HL-60 (cell line): ENCODE measurements at regions not wholly inside any gene's neighbourhood (a gene's known extent, or its start where the extent isn't known, plus 50 kb on each side); places are given as distances from the start of the nearest gene placed in this dataset.

Experiments
- CTCF ChIP-seq: IDR thresholded peaks from one replicate; pipeline ENCODE4 v1.5.1; 2011; ENCODE audit warnings: low read length, control low read depth, inconsistent platforms; ENCODE audit not compliant: insufficient read depth
- GABPA ChIP-seq: IDR thresholded peaks from 2 replicates; pipeline ENCODE4 v1.6.1; 2012; ENCODE audit warnings: low read depth
- POLR2AphosphoS5 ChIP-seq: IDR thresholded peaks from 2 replicates; pipeline ENCODE4 v1.6.1; 2012; ENCODE audit warnings: low read depth
- REST ChIP-seq: IDR thresholded peaks from 2 replicates; pipeline ENCODE4 v1.6.1; 2012; ENCODE audit warnings: low read depth; ENCODE audit not compliant: insufficient replicate concordance

GRCh38 chr7:17185690-17186070 lies 112.8 kb upstream of the AHR start:
- TF ChIP-seq CTCF (no peak), POLR2AphosphoS5 (no peak), REST (no peak), GABPA (no peak)
